DND-41 (cell line): ENCODE measurements at regions not wholly inside any gene's neighbourhood (a gene's known extent, or its start where the extent isn't known, plus 50 kb on each side); places are given as distances from the start of the nearest gene placed in this dataset.
"Not testable (repeated sequence)": the region's sequence is repeated elsewhere in the genome, so short reads cannot be mapped to it uniquely, and the experiment has no call there.

Source experiments
- EZH2 ChIP-seq: IDR thresholded peaks from 3 replicates; pipeline ENCODE4 v1.6.1; 2012; ENCODE audit warnings: borderline replicate concordance, low read depth, mild to moderate bottlenecking, moderate library complexity, low read length, inconsistent platforms; ENCODE audit not compliant: severe bottlenecking
- TF ChIP-seq, protein P1 (sequence below): IDR thresholded peaks from 2 replicates; pipeline ENCODE4 v1.5.1; 2012; ENCODE audit warnings: borderline replicate concordance, low read length, moderate library complexity, mild to moderate bottlenecking; ENCODE audit not compliant: poor library complexity, severe bottlenecking; ENCODE audit errors: extremely low read depth

DNA sequence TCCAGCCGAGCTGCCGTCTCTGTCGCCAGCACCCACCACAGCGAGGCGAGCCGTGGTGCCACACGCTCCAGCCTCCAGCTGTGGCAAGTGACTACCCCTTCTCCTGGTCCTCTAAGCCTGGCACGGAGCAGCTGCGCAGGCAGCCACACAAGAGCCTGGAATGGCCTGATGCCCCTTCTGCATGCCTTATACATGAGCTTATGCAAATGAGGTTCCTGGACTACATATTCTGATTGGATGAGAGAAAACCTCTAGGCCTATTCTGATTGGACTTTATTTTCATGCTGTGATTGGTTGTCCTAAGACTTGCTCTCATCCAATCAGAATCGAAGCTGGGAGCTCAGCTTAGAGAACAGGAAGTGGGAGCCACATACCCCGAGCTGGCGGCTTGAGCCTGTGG lies 276.5 kb downstream of the TUBA3C start:
- TF ChIP-seq, protein P1, sequence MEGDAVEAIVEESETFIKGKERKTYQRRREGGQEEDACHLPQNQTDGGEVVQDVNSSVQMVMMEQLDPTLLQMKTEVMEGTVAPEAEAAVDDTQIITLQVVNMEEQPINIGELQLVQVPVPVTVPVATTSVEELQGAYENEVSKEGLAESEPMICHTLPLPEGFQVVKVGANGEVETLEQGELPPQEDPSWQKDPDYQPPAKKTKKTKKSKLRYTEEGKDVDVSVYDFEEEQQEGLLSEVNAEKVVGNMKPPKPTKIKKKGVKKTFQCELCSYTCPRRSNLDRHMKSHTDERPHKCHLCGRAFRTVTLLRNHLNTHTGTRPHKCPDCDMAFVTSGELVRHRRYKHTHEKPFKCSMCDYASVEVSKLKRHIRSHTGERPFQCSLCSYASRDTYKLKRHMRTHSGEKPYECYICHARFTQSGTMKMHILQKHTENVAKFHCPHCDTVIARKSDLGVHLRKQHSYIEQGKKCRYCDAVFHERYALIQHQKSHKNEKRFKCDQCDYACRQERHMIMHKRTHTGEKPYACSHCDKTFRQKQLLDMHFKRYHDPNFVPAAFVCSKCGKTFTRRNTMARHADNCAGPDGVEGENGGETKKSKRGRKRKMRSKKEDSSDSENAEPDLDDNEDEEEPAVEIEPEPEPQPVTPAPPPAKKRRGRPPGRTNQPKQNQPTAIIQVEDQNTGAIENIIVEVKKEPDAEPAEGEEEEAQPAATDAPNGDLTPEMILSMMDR: not testable (repeated sequence)
- TF ChIP-seq EZH2: not testable (repeated sequence)
